GM18499 (cell line): ENCODE measurements at regions not wholly inside any gene's neighbourhood (a gene's known extent, or its start where the extent isn't known, plus 50 kb on each side); places are given as distances from the start of the nearest gene placed in this dataset.

ENCODE experiments used
- ATAC-seq: cut with Tn5 transposase; IDR thresholded peaks from one replicate; pipeline ENCODE4 v1.9.1; 2021; ENCODE audit warnings: moderate number of reproducible peaks; ENCODE audit not compliant: insufficient read depth, unreplicated experiment

DNA sequence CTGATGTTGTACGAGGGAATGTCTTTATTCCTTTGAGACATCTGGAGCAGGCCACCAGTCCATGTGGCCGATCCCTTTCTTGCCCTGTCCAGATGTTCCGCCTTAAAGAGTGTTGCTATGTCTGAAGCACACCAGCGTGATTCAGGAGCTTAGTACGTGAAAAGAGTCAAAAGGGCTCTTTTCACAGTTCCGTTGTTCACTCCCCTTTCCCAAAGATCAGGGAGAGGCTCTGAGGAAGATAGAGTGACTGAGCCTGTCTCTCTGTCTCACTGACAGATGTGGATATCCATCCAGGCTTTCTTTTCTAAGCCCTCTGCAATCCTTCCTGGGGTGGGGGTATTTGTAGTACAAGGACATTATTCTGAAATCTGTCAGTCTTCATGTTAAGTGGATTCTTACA is 262.5 kb upstream of the LRTM1 start:
- ATAC-seq: no peak

DNA sequence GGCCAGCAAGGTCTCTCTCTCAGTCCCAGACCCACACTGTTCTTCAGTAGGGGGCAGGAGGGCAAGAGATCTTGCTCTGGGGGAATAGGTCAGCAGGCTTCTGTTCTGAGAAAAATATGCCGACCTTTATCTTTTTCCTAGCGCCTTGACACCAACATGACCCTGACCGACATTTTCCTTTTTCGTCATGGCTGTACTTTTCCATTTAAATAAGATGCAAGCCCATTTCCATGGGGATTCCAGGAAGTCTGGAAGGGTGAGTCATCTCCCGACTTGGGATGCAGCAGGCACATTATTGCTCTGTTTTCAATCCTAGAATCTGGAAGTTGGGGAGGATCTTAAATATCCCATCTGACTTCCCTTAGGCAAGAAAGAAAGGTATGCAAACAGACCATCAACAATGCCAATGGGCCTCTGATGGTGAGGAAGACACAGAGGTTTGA is 261.5 kb upstream of the LRTM1 start:
- ATAC-seq: no peak

DNA sequence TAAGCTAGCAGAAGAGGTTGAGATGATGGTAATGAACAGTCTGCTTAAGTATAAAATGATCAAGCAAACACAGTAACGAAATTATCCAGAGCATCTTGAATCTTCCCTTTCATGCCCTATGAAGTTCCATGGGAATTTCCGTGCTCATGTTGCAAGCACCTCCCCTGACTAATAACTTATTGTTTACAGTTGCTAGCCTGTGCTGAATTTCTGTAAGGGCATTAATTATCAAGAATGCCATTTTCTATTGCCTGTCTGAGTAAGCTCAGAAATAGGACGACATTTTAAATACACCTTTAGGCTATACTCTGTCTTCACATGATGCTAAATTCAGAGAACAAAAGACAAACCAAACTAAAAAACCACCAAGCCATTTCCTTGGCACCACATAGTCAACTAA is 257.5 kb upstream of the LRTM1 start:
- ATAC-seq: no peak

DNA sequence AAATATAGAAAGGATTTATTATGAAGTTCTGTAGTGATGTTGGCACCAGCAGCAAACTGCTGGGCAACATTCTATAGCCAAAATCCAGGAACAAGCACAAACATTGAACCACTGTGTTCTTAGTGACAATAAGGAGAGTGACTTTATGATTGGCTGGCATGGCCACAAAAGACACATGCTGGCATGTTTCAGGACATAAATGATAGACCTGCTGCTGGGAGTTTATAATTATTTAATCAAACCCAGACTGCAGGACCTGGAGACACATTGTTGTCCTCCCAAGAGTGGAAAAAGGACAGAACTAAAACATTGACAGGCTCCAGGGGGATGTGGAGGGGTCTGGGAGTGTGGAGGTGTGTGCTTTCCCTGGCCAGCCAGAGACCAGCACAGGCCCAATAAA is 255.3 kb upstream of the LRTM1 start:
- no peak for ATAC-seq

DNA sequence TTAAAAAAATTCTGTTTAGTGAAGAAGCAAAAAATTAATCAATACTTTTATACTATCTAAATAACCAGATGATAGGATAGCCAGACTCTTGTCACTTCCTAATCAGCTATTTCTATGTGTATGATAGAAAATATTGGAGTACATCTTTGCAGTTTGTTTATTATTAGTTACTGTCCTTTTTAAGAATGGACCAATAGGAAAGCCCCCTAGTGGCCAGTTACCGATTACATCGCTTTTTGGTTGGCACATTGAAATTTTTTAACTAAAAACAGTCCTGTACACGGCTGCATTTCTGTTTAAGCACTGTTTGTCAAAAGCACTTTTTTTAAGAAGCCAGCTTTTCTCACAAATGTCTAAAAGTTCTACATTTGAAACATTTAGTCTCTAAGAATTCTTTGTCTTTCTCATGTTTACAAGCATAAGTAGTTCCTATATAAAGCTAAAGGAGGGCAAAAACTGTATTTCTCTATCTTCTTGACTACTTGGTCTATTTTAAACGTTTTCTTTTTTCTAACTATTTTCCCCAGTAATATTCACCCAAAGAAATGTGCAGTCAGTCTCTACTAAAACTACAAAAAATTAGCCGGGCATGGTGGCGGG is 253.2 kb upstream of the LRTM1 start:
- no peak for ATAC-seq

DNA sequence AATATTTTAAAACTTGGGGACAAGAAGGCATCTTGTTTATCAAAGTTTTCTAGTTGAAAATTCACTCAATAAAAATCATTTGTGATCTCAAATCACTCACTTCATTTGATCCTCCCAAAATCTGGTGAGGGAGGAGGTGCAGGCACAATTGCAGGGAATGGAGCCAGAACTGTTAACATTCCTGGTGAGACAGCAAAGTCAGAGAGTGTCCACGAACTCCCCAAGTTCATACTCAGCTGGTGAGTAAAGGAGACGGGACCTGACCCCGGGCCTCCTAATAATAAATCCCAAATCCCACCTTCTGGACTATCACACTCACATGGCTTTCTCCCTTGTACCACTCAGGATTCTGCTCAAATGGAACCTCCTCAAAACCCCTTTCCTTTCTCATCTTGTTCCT is 252.3 kb upstream of the LRTM1 start:
- ATAC-seq: no peak

DNA sequence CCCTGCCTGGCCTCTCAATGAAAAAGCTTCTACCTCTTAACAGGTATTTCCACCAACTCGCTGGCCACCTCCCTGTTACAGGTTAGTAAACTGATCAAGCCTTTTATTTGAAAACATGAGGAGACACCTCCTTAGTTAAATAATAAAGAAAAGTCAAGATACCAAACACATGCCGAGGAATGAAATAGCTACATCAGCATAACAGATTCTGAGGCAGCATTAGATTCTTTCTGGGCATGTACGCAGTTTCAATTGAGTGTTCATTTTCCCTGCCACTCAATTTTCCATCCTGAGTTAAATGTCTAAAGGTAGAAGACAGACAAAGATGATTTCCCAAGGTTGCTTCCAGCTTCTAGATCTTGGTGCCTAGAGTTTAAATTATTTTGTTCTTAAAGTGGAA is 250.5 kb upstream of the LRTM1 start:
- no peak for ATAC-seq

DNA sequence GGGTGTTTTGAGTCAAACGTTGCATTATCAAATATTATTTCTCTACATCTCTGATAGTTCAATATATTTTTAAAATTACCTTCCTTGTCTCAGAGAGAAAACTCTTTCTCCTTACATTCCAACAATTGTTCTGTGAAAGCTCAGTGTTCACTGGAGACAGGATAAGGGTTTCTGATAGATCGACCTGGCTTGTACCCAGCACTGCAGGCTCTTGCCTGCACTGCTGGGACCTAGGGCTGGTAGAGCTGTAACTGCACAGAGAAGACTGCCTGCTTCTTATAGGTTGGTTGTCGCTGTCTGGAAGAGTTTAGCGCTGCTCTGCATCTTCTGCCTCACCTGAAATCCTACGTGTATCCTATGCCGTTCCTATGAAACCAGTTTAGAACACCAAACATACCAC is 249.9 kb upstream of the LRTM1 start:
- no peak for ATAC-seq

DNA sequence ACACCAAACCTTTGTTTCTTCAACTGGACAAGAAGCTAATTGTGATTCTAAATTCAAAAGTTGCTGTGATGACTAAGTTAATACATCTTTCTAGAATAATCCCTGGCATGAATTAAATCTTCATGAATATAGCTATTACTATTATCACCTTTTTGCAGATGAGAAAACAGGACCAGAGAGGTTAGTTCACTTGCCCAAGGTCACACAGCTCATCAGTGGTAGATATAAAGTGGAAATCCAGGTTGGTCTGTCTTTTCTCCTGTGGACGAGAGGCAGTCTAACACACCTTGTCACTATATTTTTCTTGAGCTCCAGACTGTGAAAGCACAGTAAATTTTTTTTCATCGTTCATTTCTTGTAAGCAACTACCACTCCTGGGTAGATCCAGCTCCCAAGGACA is 247.6 kb upstream of the LRTM1 start:
- no peak for ATAC-seq

DNA sequence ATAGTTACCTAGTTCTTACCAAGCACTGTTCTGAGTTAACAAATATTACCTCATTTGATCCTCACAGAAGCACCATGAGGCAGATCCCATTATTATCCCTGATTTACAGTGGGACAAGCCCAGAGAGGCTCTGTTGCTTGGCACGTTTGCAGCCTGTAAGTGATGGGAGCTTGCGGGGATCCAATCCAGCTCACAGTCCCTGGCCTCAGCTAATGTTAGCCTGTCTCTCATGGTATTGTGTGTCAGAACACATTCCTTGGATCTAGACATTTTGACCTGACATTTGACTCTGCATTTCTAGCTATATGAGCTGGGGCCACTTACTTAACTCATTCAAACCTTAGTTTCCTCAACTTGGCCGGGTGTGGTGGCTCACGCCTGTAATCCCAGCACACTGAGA is 246.9 kb upstream of the LRTM1 start:
- no peak for ATAC-seq

DNA sequence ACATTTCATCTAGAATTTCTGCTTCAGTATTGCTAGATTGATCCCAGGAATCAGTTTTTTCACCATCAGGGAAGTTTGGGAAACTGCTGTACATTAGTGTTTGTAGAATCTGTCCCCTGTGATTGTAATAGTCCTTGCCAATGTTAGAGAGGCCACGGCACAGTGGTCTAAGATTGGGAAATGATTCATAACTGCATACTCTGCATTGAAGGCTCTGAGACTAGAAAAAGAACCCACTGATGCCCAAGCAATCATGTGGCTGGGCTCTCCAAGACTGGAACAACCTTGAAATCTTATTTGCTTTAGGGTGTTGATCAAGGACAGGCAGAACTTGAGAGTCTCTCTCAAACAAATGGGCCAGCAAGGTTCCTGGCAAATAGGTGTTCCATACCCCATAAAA is 245.6 kb upstream of the LRTM1 start:
- no peak for ATAC-seq

DNA sequence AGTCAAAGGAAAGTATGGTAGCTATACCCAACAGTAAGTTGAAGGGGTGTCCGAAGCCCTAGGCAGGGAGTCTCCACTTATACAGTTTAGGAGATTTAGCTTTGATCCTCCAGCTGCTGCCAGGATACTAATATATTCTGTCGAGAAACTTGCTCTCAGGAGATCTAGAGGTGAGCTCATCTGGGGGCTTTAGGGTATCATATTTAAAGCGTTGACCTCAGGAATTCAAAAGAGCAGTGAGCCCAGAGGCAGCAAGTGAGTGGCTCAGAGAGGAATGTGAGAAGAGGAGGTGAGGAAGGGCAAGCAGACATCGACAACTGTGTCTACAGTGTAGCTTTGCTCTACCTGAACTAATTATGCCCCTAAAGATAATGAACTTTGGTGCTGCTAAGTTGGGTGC is 245.1 kb upstream of the LRTM1 start:
- no peak for ATAC-seq

DNA sequence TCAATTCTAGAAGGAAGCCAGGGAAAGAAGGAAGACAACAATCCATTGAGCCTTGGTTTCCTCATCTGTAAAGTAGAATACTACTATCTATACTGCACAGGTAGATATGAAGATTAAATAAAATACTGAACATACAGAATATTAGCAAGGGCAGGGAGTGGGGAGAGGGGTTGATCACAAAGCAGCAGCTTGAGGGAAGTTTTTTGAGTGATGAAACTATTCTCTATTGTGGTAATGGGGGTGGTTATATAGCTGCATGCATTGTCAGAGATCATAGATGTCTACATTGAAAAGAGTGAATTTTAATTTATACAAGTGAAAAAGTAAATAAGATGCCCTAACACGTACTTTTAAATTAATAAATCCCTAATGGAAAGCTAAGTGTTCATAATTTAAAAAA is 242.6 kb upstream of the LRTM1 start:
- ATAC-seq: no peak

DNA sequence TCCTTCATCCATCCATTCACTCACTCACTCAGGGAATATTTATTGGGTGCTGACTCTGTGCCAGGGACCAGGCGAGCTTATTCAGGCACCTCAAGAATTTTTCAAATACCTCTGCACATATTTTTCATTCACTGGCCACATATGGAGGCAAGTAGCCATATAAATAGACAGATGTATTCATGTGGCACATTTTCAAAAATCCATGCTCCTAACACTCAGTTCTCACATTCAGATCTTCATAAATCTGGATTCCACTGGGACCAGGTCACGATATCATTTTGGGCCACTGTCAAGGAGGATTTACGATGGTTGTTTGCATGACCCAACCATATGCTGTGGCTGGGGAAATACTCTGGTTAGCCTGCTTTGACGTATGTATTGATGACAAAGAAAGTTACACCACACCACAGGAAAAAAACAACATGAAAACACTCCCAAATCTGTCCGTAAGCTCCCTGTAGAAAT is 241.8 kb upstream of the LRTM1 start:
- no peak for ATAC-seq

DNA sequence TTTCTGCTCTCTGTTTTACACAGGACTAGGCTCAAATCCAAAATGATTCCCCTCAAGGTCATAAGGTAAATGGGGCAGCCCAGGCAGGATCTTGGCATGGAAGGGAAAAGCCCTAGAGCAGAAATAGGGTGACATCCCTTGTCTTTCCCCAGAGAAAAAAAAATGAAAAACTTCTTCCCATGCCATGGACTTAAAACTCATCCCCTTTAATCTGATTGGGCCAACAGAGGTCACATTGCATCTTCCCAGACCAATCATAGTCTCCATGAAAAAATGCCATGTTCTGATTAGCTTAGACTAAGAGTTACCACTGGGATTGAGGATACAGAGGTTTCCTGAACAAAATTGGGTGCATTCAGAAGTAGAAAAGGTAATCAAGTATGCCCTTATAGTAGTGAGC is 241.3 kb upstream of the LRTM1 start:
- no peak for ATAC-seq

DNA sequence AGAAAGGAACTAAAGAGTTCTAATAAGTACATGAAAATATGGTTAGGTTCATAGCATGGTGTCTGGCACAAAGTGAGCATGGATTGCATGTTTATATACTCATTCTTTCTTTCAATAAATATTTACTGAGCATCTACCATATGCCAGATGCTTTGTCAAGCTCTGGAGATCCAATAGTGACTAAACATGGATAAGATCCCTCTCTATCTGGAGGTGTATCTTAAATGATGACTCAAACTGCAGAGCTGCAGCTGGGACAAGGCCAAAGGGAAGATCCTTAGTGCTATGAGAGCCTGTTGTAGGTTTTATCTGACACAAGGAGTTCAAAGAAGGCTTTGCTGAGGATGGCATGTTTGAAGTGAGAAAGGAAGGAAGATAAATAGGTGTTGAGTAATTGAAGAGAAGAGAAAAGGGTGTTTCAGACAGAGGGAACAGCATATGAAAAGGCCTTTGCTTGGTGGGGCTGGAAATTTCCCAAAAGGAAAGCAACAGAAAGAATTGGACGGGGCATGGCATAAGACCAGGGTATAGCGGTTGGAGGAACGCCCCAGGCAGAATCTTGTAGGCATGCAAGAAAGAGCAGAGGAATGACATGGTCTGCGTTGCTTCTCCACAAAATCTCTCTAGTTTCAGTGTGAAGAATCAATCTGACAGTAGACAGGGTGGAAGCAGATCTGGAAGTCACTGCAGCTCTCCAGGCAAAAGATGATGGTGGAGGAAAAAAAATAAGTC is 239.9 kb upstream of the LRTM1 start:
- no peak for ATAC-seq

DNA sequence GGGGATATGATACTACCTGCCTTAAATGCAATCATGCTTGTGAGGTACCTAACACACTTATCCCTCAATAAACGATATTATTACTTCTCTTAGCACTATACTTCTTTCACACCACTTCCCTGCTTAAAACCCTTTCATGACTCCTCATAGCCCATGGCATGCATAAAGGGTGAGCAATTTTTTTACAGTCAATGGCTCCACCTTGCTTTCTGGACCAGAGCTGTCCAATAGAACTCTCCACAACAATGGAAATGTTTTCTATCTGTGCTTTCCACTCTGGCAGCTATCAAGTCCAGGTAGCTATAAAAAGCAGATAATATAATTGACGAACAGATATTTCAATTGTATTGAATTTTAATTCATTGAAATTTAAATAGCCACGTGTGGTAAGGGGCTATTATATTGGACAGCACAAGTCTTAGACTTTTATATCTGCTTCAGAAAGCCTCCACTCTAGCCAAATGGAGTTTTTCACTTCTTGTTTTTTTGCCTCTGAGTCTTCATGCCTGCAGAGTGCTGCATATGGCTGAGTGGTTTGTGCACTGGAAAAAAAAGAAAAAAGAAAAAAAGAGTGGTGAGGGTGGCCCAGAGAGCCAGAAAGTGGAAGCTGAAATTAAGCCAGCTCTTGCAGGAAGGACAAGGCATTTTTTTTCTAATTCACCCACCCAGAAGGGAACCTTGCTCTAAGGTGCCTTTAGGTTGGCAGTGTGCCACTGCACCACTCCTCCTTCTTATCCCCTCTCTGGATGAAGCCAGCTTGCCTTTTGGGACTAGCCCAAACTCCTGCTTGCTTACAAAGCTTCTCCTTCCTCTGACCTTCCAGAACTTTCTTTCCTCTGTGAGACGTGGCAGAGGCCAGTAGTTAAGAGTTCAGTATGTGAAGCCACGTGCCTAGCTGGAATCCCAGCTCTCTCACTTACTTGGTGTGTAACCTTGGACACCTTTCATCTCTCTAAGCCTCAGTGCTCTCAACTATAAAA is 239.0 kb upstream of the LRTM1 start:
- no peak for ATAC-seq

DNA sequence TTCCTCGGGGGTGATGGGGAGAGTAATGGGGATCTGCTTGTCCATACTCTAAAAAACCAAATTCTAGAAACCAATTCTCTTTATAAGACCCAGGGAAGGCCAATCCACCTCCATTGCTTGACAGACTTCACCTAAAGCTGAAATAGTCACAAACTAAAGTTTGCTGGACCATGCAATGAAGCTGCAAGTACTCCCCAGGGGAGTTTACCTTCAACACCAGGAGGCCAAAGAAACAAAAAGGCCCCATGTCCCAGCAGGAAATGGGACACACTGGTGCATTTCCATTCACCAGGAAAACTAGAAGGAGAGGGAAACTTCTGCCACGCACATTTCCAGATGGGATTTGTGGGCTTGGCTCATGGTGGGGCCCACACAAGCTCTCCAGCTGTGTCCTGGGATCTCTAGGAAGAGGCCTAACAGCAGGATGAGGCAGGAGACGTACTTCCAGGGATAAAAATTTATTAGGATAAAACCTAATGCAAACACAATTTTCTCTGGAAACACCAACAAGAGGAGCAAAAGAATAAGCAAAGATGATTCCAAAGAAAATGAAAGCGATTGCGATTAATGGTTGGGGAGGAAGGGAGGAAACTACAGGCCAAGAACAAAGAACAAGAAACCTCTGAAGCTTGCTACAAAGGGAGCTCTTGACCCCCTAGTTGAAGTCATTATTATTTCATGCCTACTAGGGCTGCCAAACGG is 238.0 kb upstream of the LRTM1 start:
- ATAC-seq: no peak

DNA sequence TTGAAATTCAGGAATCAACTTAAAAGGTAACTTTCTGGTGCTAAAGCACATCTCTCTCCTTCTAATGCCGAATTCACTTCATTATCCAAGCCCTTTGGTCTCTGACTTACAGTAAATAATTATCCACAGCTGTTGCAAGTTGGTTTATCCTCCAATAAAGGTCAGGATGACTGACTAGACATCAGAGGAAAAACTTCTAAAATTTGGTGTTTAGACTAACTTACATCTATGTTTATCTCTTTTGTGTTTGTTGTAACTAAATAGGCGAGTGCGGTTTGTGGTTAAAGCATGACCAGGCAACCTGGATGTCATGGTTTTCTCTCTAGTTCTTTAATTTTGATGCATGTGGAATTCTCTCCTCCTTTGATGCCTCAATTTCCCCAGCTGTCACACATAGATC is 237.4 kb upstream of the LRTM1 start:
- ATAC-seq: no peak

DNA sequence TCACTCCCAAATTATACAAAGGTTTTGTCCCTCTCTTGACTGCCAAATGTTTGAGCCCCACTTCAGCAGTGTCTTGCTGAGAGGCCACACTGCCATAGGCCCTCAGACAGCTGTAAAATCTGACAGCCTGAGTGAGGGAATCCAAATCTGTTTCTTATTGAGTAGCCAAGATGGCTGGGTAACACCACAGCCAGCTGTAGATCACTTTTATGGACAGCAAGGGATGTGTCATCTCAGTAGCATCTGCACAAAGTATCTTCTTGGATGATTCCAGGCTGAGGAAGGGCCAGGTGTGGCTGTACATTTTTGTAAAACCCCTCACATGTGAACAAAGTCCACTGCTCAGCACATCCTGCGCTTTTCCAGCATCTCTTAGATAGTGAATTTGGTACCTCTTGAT is 237.0 kb upstream of the LRTM1 start:
- ATAC-seq: no peak

DNA sequence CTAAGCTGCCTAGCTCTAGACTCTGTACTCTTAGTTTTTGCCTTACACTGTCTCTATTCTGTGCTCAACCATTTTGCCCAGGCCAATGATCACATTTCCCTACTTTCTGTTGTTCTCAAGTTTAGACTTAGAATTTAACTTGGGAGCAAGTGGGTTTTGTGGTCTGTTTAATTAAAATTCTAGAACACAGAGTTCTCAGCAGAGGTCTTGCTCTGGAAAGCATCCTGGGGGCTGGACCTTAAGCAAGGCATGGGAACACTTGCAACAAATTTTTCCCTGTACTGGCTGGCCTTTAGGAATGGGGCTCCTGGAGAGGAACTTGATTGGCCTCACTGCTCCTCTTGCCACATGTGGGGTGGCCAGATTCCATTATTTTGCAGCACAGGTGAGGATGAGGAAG is 236.3 kb upstream of the LRTM1 start:
- no peak for ATAC-seq
